Nephron (organoid): ENCODE measurements at regions not wholly inside any gene's neighbourhood (a gene's known extent, or its start where the extent isn't known, plus 50 kb on each side); places are given as distances from the start of the nearest gene placed in this dataset.

Experiments
- H3K27ac Mint-ChIP-seq, 3 experiments: 2 replicates each; pipeline ENCODE4 v1.8.0; 2020; ENCODE audit warnings: mixed read lengths in 3 of 3, mild to moderate bottlenecking in 2 of 3, moderate library complexity in 1 of 3
- H3K27me3 Mint-ChIP-seq: 2 replicates; pipeline ENCODE4 v1.8.0; 2021; ENCODE audit warnings: low read depth, mild to moderate bottlenecking, moderate library complexity, mixed read lengths
- H3K36me3 Mint-ChIP-seq: 2 replicates; pipeline ENCODE4 v1.8.0; 2020; ENCODE audit warnings: low read depth, mixed read lengths
- H3K4me1 Mint-ChIP-seq: 2 replicates; pipeline ENCODE4 v1.8.0; 2020; ENCODE audit warnings: mixed read lengths
- H3K4me3 Mint-ChIP-seq, 3 experiments: 2 replicates each; pipeline ENCODE4 v1.8.0; 2020; ENCODE audit warnings: mild to moderate bottlenecking in 3 of 3, mixed read lengths in 3 of 3, moderate library complexity in 2 of 3
- H3K9me3 Mint-ChIP-seq: 2 replicates; pipeline ENCODE4 v1.8.0; 2020; ENCODE audit warnings: mixed read lengths
- TF ChIP-seq, protein P1 (sequence below), 3 experiments: fragments of 200-600 bp; sonication (generic); IDR thresholded peaks; one replicate each; pipeline ENCODE4 v1.5.0; 2021; ENCODE audit warnings: antibody characterized with exemption in 3 of 3; ENCODE audit not compliant: unreplicated experiment in 3 of 3

DNA sequence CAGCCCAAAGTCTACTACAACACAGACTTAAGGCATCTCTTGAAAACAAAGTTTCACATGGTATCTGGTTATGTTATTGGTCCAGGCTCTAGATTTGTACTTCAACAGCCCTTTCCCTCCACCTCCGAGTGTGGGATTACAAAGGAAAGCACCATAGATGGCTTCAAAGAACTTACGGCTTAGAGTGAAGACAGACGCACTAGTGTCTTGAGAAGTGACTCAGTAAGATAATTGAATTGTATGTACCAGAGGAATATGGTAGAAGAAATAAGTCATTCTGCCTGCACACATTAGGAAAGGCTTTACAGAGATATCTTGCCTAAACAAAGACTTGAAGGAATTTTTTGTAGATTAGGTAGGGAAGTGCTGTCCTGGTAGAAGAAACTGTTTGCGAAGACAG lies 392.3 kb upstream of the TNP1 start:
- Mint-ChIP-seq H3K4me1 (peaks cover 40% of the 10 kb centered on the region), H3K36me3 (no peaks in the 10 kb centered on the region), H3K27me3 (no peaks in the 10 kb centered on the region), H3K9me3 (no peaks in the 10 kb centered on the region), H3K4me3 (no peak overlapping the region), H3K27ac (peak overlapping the region in 1 of 3 experiments; percentile 59)
- TF ChIP-seq, protein P1, sequence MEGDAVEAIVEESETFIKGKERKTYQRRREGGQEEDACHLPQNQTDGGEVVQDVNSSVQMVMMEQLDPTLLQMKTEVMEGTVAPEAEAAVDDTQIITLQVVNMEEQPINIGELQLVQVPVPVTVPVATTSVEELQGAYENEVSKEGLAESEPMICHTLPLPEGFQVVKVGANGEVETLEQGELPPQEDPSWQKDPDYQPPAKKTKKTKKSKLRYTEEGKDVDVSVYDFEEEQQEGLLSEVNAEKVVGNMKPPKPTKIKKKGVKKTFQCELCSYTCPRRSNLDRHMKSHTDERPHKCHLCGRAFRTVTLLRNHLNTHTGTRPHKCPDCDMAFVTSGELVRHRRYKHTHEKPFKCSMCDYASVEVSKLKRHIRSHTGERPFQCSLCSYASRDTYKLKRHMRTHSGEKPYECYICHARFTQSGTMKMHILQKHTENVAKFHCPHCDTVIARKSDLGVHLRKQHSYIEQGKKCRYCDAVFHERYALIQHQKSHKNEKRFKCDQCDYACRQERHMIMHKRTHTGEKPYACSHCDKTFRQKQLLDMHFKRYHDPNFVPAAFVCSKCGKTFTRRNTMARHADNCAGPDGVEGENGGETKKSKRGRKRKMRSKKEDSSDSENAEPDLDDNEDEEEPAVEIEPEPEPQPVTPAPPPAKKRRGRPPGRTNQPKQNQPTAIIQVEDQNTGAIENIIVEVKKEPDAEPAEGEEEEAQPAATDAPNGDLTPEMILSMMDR (IDR thresholded peaks at IDR 0.05; ENCODE audit: unreplicated experiment in 3 of 3): no peak

DNA sequence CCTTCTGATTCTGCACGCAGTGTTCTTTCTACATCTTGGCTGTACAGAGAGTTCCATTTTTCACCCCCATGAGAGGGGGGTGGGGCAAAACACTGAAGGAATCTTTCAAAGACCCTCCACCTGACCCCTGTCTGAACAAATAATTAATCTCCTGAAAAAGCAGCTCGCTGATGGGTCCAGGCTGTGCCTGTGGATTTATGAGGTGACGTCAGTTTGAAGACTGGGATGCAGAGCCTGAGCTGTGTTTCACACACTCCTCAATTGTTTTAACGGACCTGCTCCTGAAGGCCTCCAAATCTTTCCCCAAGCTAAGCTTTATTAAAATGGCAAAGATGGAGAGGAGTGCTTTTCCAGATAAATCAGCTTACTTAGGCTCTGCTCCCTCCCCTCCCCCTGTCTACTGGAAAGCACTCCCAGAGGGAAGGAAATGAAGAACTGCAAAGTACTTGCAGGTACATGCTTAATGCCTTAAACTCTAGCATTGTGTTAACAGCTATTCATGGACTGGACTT lies 390.2 kb upstream of the TNP1 start:
- no peak overlapping the region for H3K27ac Mint-ChIP-seq
- no peaks in the 10 kb centered on the region for H3K27me3 Mint-ChIP-seq
- no peaks in the 10 kb centered on the region for H3K36me3 Mint-ChIP-seq
- TF ChIP-seq, protein P1 (IDR thresholded peaks at IDR 0.05; ENCODE audit: unreplicated experiment in 3 of 3): no peak
- H3K9me3 Mint-ChIP-seq: no peaks in the 10 kb centered on the region
- H3K4me3 Mint-ChIP-seq: no peak overlapping the region
- peaks cover 32% of the 10 kb centered on the region for H3K4me1 Mint-ChIP-seq

DNA sequence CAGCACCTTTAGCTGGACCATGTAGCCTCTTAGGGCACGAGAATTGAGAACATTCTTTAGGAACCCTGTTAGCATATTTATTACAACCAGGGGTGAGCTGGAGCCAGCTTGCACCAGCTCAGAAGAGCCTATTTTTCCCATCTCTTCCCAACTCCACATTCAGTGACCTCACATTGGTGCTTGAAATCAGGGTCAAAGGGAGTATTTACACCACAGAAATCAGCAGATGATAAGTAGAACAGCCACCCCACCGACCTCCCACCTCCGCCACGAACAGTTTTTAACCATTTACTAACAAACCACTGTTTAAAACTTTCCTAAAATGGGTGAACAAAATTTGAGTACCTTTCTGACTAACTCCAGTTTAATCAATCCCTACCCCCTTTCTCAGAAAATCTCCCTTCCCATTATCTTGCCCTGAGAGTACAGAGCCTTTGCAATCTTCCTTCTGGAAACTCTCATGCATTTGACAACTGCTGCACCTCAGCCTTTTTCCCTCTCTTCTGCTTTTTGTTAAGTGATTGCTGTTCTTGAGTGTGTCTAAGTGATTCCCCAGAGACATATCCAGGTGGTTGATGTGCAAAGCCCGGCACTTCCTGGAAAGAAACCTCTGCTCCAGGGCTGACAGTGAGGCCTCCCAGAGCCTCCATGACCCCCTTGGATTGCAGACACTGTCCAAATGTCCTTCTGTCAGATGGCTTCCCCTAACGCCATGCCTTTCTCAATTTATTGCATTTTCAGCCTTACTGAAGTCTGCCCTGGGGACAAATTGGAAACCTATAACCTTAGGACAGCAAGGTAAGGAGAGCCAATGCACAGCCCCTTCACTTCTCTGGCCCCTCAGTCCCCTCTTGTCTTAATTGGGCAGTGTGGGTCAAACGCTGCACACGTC lies 389.5 kb upstream of the TNP1 start:
- H3K4me3 Mint-ChIP-seq: no peak overlapping the region
- no peaks in the 10 kb centered on the region for H3K36me3 Mint-ChIP-seq
- TF ChIP-seq, protein P1 (IDR thresholded peaks at IDR 0.05; ENCODE audit: unreplicated experiment in 3 of 3): no peak
- no peak overlapping the region for H3K27ac Mint-ChIP-seq
- peaks cover 38% of the 10 kb centered on the region for H3K4me1 Mint-ChIP-seq
- no peaks in the 10 kb centered on the region for H3K27me3 Mint-ChIP-seq
- H3K9me3 Mint-ChIP-seq: no peaks in the 10 kb centered on the region

DNA sequence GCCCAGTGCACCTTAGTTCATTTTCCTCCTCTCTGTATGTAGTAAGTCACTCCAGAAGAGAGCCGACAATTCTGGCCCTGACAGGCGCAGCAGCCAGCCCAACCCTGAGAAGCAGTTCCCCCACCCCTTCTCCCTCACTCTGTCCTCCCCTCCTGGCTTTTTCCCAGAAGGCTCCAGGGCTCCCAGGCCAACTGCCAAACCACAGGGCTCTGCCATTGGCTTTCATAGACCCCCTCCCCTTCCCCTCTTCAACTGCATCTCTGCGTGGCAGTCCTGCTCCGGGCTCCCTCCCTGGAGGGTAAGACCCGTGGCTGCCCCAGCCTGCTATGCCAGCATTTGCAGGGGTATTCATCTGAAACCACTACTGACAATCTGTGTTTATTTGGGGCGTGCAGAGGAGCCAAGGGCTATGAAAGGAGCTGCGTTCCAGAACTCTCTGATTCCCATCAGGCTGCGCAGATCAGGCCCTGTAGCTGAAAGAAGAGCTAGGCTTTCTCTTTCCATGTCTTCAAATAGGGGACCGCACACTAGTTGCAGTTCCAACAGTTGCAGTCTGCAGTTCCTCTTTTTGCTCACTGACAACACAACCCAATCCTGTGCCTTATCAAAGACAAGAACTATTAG lies 388.6 kb upstream of the TNP1 start:
- no peak overlapping the region for H3K27ac Mint-ChIP-seq
- H3K4me3 Mint-ChIP-seq: no peak overlapping the region
- peaks cover 3% of the 10 kb centered on the region for H3K36me3 Mint-ChIP-seq
- peaks cover 38% of the 10 kb centered on the region for H3K4me1 Mint-ChIP-seq
- no peaks in the 10 kb centered on the region for H3K9me3 Mint-ChIP-seq
- TF ChIP-seq, protein P1 (IDR thresholded peaks at IDR 0.05; ENCODE audit: unreplicated experiment in 3 of 3): no peak
- H3K27me3 Mint-ChIP-seq: peaks cover 3% of the 10 kb centered on the region

GRCh38 chr2:217247476-217247875 lies 387.6 kb upstream of the TNP1 start:
- Mint-ChIP-seq H3K9me3 (no peaks in the 10 kb centered on the region), H3K4me3 (peak overlapping the region in 2 of 3 experiments; percentile 11 to 15), H3K27me3 (peaks cover 4% of the 10 kb centered on the region), H3K27ac (no peak overlapping the region), H3K4me1 (peaks cover 42% of the 10 kb centered on the region), H3K36me3 (peaks cover 4% of the 10 kb centered on the region)
- TF ChIP-seq, protein P1 (IDR thresholded peaks at IDR 0.05; ENCODE audit: unreplicated experiment in 3 of 3): no peak
